Neural crest cell (in vitro differentiated cells): ENCODE measurements at regions not wholly inside any gene's neighbourhood (a gene's known extent, or its start where the extent isn't known, plus 50 kb on each side); places are given as distances from the start of the nearest gene placed in this dataset.

ENCODE experiments used
- DNase-seq: peaks from one replicate; pipeline ENCODE4 v3.0.0; 2021; ENCODE audit warnings: low read depth, mixed read lengths, low spot score
- H3K27ac Mint-ChIP-seq: one replicate; pipeline ENCODE4 v1.8.0; 2021; ENCODE audit warnings: mild to moderate bottlenecking, mixed read lengths; ENCODE audit not compliant: unreplicated experiment
- H3K27me3 Mint-ChIP-seq: 2 replicates; pipeline ENCODE4 v1.8.0; 2021; ENCODE audit warnings: low read depth, mild to moderate bottlenecking, mixed read lengths
- H3K36me3 Mint-ChIP-seq: 2 replicates; pipeline ENCODE4 v1.8.0; 2021; ENCODE audit warnings: low read depth, mild to moderate bottlenecking, mixed read lengths
- H3K4me1 Mint-ChIP-seq: 2 replicates; pipeline ENCODE4 v1.8.0; 2021; ENCODE audit warnings: mixed read lengths
- H3K4me3 Mint-ChIP-seq: one replicate; pipeline ENCODE4 v1.8.0; 2021; ENCODE audit warnings: mild to moderate bottlenecking, mixed read lengths
- H3K9me3 Mint-ChIP-seq: 2 replicates; pipeline ENCODE4 v1.8.0; 2021; ENCODE audit warnings: mixed read lengths
- TF ChIP-seq, protein P1 (sequence below): fragments of 200-600 bp; sonication (generic); conservative IDR thresholded peaks from 2 replicates; pipeline ENCODE4 v1.5.0; 2021; ENCODE audit warnings: antibody characterized with exemption, mild to moderate bottlenecking

GRCh38 chr5:2272755-2273154 is 390.0 kb upstream of the IRX4 start:
- no peak for DNase-seq
- Mint-ChIP-seq H3K4me1 (peaks cover 15% of the 10 kb centered on the region), H3K4me3 (no peak overlapping the region), H3K27me3 (peaks cover 7% of the 10 kb centered on the region), H3K36me3 (peaks cover 2% of the 10 kb centered on the region), H3K27ac (no peak overlapping the region), H3K9me3 (no peaks in the 10 kb centered on the region)
- TF ChIP-seq, protein P1, sequence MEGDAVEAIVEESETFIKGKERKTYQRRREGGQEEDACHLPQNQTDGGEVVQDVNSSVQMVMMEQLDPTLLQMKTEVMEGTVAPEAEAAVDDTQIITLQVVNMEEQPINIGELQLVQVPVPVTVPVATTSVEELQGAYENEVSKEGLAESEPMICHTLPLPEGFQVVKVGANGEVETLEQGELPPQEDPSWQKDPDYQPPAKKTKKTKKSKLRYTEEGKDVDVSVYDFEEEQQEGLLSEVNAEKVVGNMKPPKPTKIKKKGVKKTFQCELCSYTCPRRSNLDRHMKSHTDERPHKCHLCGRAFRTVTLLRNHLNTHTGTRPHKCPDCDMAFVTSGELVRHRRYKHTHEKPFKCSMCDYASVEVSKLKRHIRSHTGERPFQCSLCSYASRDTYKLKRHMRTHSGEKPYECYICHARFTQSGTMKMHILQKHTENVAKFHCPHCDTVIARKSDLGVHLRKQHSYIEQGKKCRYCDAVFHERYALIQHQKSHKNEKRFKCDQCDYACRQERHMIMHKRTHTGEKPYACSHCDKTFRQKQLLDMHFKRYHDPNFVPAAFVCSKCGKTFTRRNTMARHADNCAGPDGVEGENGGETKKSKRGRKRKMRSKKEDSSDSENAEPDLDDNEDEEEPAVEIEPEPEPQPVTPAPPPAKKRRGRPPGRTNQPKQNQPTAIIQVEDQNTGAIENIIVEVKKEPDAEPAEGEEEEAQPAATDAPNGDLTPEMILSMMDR = no peak

- no peak overlapping the region for H3K4me3 Mint-ChIP-seq
- no peak for DNase-seq
- H3K27ac Mint-ChIP-seq = no peak overlapping the region
- TF ChIP-seq, protein P1 = no peak
- peaks cover 13% of the 10 kb centered on the region for H3K4me1 Mint-ChIP-seq
- H3K9me3 Mint-ChIP-seq = no peaks in the 10 kb centered on the region
- H3K27me3 Mint-ChIP-seq = peaks cover 5% of the 10 kb centered on the region
- H3K36me3 Mint-ChIP-seq = peaks cover 2% of the 10 kb centered on the region
Observed at GRCh38 chr5:2272039-2272438, 389.3 kb upstream of the IRX4 start.

GRCh38 chr5:2271316-2271715 is 388.6 kb upstream of the IRX4 start:
- no peak for DNase-seq
- no peak overlapping the region for H3K4me3 Mint-ChIP-seq
- peaks cover 13% of the 10 kb centered on the region for H3K4me1 Mint-ChIP-seq
- TF ChIP-seq, protein P1 = no peak
- H3K36me3 Mint-ChIP-seq = peaks cover 2% of the 10 kb centered on the region
- H3K9me3 Mint-ChIP-seq = no peaks in the 10 kb centered on the region
- H3K27ac Mint-ChIP-seq = no peak overlapping the region
- H3K27me3 Mint-ChIP-seq = peaks cover 5% of the 10 kb centered on the region

DNA sequence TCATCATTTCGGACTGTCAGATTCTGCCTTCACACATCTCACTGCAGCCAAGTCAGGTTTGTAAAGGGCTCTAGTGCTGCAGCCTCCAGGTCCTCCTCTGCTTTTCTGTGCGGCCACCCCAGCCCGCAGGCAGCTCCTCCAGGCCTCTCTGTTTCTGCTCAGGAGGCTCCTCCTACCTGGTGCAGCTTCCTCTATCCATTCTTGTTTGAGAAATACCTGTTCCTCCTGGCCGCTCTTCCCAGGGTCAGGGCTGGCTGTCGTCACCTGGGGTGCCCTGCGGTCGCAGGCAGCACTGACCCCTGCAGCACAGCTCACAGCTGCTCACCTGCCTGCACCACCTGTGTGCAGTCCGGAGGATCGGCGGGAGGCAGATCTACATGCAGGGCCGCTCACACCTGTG is 387.7 kb upstream of the IRX4 start:
- Mint-ChIP-seq H3K4me1 (peaks cover 13% of the 10 kb centered on the region), H3K9me3 (no peaks in the 10 kb centered on the region), H3K36me3 (peaks cover 2% of the 10 kb centered on the region), H3K4me3 (no peak overlapping the region), H3K27ac (no peak overlapping the region), H3K27me3 (peaks cover 5% of the 10 kb centered on the region)
- DNase-seq = no peak
- TF ChIP-seq, protein P1 = no peak

- Mint-ChIP-seq H3K9me3 (no peaks in the 10 kb centered on the region), H3K27ac (no peak overlapping the region), H3K36me3 (peaks cover 2% of the 10 kb centered on the region), H3K27me3 (peaks cover 5% of the 10 kb centered on the region), H3K4me1 (peaks cover 13% of the 10 kb centered on the region), H3K4me3 (no peak overlapping the region)
- TF ChIP-seq, protein P1 = no peak
- no peak for DNase-seq
Observed at GRCh38 chr5:2269656-2270055, 386.9 kb upstream of the IRX4 start.

- DNase-seq = no peak
- Mint-ChIP-seq H3K27ac (no peak overlapping the region), H3K36me3 (peaks cover 2% of the 10 kb centered on the region), H3K4me3 (no peak overlapping the region), H3K4me1 (peaks cover 12% of the 10 kb centered on the region), H3K27me3 (no peaks in the 10 kb centered on the region), H3K9me3 (no peaks in the 10 kb centered on the region)
- TF ChIP-seq, protein P1 = no peak
Observed at GRCh38 chr5:2267991-2268390, 385.3 kb upstream of the IRX4 start.
